SHP77 treated with DMSO at 0.1 percent for 48 hours (cell line): ENCODE measurements at regions not wholly inside any gene's neighbourhood (a gene's known extent, or its start where the extent isn't known, plus 50 kb on each side); places are given as distances from the start of the nearest gene placed in this dataset.
A peak's percentile ranks its signal among the peaks of the same experiment; 100 is the strongest.
"Not testable (repeated sequence)": the region's sequence is repeated elsewhere in the genome, so short reads cannot be mapped to it uniquely, and the experiment has no call there.

ENCODE experiments used
- DNase-seq: peaks from one replicate; lab custom pipeline; 2025; lab: John Stamatoyannopoulos, UW

- DNase-seq: peak; percentile 6
Measured at GRCh38 chr3:10666621-10667020, 149.4 kb upstream of the SLC6A11 start.

DNA sequence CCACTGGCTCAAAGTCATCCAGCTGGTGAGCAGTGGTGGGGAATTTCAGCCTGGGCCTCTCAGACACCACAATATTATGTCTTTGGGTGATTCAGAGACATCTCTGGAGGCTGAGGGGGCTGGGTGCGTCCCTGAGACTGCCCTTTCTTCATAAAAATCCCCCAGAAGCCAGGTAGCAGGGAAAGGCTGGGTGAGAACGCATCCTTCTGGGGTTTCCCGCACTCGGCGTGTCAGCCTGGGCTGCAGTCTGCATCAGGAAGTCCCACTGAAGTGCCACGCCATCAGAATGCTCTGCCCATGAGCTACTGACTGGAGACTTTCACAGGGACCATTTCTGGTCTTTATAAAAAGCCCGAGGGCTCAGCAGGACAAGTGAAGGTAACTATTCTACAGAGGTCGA is 148.8 kb upstream of the SLC6A11 start:
- no peak for DNase-seq

- no peak for DNase-seq
Measured at GRCh38 chr3:10667901-10668476, 148.0 kb upstream of the SLC6A11 start.

DNA sequence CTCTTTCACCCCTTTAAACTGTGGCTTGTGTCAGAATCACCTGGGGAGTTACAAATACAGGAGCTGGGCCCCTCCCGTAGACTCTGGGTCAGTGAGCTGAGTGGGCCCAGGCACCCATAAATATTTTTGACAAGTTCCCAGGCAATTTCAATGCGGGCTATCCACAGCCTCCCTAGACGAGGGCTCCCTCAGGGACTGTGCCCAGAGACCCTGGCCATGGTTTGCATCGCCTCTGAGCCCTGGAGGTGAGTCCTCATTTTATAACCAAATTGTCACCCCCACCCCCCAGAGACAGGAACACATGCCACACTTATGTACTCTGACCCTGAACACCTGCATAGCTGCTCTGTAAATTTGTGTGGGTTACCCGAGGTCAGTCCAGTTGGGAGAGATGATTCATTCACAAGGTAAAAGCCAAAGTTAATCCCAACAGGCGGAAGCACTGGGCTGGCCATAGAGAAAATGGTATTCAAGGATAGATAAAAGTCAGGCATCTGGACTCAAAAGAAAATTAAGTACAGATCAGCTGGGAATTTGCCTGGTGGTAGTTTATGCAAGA is 146.5 kb upstream of the SLC6A11 start:
- DNase-seq: no peak

- DNase-seq: no peak
Measured at GRCh38 chr3:10672422-10672821, 143.6 kb upstream of the SLC6A11 start.

- no peak for DNase-seq
Measured at GRCh38 chr3:10674578-10674977, 141.4 kb upstream of the SLC6A11 start.

GRCh38 chr3:10676905-10677304 is 139.1 kb upstream of the SLC6A11 start:
- DNase-seq: no peak

DNA sequence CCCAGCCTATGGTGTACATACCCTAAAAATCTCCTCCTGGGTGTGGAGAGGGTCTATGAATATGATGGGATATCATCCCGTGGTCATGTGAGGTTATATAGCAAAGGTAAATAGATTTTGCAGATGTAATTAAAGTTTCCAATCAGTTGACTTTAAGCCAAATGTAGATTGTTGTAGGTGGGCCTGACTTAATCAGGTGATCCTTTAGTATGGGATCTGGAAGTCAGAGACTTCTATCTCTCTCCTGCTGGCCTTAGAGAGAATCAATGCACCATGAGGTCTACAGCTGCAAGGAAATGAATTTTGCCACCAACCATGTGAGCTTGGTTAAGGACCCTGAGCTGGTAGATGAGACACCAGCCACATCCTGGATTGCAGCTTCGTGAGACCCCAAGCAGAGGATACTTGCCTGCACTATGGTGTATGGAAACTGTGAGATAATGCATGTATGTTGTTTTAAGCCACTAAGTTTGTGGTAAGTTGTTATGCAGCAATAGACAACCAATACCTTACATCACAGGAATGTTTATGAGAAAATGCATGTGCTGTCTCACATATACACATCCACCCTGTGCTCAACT is 137.1 kb upstream of the SLC6A11 start:
- no peak for DNase-seq

DNA sequence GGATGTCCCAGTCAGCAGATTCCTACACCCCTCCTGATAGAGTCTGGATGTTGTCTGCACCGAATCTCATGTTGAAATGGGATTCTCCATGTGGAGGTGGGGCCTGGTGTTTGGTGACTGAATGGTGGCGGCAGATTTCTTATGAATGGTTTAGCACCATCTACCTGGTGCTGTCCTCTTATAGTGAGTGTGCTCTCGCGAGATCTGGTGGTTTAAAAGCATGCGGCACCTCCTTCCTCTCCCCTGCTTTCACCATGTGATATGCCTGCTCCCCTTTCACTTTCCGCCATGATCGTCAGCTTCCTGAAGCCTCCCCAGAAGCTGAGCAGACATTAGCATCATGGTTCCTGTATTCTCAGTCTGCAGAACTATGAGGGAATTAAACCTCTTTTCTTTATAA is 135.2 kb upstream of the SLC6A11 start:
- no peak for DNase-seq

DNA sequence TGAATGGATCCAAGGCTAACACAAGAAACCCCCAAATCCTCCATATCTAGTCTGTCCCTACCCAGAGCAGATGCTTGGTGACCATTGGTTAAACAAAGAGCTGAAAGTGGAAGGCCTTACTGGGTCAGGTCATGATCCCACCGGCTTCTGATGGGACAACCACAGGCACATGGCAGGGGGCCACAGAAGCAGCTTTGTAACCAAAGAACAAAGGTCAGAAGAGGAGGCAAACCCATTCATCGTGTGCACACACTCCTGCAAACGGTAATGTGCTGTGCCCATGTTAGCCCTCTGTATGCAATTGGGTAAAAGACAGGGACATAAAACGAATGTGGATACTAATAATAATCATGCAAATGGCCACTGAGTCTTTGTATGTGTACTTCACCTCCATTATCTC is 133.3 kb upstream of the SLC6A11 start:
- no peak for DNase-seq

DNA sequence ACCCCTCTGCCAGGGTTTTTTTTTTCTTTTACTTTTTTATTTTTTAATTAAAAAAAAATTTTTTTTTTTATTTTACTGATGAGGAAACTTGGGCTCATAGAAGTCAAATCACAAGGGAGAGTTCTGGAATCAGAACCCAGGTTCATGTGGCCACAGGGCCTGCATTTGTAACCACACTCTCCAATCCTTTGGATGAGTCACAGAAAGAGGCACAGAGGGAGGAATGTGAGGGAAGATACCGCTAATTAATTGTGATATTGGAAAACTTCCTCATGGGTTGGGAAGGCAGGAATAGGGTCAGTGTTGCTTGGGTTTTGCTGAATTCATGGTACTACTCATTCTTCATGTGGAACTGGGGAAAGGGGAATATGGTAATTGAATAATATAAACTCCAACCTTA is 132.9 kb upstream of the SLC6A11 start:
- no peak for DNase-seq

GRCh38 chr3:10688126-10688525 is 127.9 kb upstream of the SLC6A11 start:
- no peak for DNase-seq

DNA sequence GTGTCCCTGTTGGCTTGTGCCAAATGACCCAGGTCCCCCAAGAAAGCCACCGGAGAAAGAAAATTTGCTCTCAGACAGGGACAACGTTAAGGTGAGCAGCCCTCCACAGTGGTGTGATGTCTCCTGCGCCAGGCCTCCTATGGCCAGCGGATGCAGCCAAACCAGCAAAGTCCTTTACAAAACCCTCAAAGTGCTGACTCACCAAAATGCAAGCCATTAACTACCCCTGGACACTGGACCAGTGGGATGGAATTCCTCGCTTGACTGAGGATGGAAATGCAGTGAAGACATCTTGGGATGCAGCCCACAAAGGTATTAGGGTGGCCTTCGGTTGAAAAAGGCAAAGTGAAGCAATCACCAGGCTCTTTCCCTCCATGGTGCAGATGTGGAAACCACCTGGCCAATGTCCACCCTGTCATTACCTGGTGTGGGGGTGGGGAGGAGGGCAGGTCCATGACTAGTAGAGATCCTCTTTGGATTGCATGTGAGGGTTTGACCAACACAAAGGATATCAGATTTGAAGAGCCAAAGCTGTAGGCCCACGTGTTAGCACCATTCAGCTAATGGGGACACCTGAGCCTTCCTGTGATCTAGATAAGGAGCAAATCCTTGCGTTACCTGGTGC is 127.4 kb upstream of the SLC6A11 start:
- DNase-seq: no peak

DNA sequence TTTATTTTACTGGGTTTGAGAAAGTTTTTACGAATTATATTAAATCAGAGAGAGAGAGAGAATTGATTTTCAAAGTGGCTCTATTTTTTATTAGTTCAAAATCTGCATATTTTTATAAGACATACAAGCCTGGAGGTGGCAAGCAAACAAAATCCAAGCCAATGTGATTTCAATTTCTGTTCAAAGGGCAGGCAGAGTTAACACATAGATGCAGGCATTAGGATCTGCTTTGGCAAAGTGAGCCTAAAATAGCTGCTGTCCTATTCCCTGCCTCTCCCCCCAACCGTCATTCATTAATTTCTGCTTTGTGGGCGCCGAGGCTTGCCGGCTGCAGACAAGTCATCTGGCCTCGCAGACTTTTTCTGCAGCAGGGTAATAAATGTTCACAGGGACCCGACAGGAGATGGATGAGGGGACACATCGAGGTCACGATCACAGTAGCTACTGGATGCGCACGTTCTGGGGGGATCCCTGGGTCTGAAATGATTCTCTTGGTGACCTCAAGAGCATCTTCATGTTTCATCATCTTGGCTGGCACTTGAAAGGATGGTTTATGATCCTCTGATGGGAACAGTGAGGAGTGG is 123.9 kb upstream of the SLC6A11 start:
- DNase-seq: no peak

DNA sequence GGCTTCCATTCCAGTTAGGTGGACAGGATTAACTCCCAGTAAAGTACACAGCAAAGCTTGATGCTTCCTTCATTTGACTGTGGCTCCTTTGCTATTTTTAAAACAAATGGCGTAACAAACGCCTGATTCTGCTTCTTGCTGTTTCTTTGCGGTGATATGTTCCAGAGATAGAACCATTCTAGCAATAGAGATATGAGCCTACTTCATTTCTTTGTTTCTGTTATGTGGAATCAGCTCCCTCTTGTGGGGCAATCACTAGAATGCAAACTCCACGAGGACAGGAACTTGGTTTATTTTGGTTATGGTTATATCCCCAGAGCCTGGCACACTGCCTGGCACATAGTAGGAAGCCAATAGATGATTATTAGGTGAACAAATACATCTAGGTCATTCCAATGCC is 122.6 kb upstream of the SLC6A11 start:
- DNase-seq: no peak

GRCh38 chr3:10694179-10694578 is 121.8 kb upstream of the SLC6A11 start:
- no peak for DNase-seq

DNA sequence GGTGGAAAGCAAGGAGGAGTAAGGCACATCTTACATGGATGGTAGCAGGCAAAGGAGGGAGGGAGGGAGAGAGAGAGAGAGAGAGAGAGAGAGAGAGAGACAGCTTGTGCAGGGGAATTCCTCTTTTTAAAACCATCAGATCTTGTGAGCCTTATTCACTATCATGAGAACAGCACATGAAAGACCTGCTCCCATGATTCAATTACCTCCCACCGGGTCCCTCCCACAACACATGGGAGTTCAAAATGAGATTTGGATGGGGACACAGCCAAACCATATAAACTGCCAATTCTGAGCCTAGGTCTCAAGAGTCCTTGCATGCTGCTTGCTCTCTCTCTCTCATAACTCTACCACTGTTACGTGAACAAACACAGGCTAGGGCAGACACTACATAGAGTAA is 120.8 kb upstream of the SLC6A11 start:
- DNase-seq: not testable (repeated sequence)

DNA sequence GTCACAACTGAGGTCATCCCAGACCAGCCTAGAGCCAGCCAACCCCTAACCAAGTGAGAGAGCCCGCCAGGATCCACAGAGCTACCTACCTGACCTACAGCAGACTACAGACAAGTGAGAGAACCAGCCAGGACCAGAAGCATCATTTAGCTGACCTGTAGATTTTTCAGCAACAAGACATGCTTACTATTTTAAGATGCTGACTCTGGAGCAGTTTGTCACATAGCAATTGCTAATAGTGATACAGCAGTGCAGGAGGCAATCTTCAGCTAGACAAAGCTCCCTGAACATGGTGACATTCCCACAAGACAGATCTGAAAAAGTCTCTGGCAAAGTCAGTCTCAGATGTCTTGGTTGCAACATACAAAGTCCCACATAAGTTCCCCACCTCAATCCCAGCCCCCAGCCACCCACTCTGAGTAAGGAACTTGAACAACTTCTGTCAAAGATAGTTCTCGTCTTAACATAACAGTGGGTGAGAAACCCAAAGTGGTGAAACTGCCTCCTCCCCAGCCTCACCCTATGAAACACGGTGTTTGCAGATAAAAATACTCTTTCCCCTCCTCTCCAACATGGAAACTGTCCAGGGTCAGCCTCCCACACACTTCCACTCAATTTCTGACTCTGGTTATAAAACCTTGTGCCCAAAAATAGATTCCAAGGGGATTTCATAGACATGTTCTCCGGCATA is 120.3 kb upstream of the SLC6A11 start:
- DNase-seq: no peak

DNA sequence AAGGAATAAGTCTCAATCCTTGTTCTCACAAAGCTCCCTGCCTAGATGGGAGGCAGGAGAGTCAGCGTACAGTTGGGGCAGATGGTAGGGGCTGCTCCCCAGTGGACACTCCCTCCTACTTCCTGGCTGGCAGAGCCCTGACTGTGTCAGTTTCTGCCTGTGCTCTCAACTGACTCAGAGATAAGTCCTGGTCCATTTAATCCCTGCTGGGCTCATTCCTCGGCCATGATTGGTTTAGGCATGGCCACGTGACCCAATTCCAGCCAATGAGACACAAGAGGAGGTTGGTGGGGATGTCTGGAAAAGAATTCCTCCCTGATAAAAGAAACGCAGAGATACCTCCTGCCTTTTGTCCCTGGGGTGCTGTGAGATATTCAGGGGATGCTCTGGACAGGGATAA is 118.1 kb upstream of the SLC6A11 start:
- no peak for DNase-seq

DNA sequence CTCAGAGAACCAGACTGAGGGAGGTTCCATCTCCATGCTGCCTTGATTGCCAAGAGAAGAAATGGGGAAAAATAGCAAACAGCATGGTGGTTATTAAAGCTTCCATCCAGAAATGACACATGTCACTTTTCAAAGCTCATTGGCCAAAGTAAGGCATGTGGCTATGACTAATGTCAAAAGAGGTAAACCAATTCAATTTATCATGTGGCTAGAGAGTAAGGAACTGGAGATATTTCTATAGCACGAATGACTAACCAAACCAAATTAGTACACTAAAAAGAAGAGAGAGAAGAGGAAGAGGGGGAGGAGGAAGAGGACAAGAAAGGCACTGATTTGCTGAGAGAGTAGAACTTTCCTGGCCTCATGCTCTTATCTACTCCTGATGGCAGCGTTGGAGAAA is 115.2 kb upstream of the SLC6A11 start:
- no peak for DNase-seq

GRCh38 chr3:10702961-10703740 is 112.9 kb upstream of the SLC6A11 start:
- no peak for DNase-seq

- DNase-seq: no peak
Measured at GRCh38 chr3:10703875-10704274, 112.2 kb upstream of the SLC6A11 start.
